ENCODE measurements at regions not wholly inside any gene's neighbourhood (a gene's known extent, or its start where the extent isn't known, plus 50 kb on each side); places are given as distances from the start of the nearest gene placed in this dataset.

- Histone ChIP-seq H3K9me3 (replicated peaks; ENCODE audit: insufficient read depth, low read length) (no peaks in the 10 kb centered on the region), H3K4me2 (ENCODE audit: low read depth, low read length) (no peak overlapping the region), H2AFZ (ENCODE audit: low read length) (no peak overlapping the region), H3K36me3 (replicated peaks; ENCODE audit: insufficient read depth, low read length) (no peaks in the 10 kb centered on the region), H3K27ac (ENCODE audit: low read length) (no peak overlapping the region), H3K27me3 (replicated peaks; ENCODE audit: insufficient read depth, low read length) (peaks cover 77% of the 10 kb centered on the region), H3K9ac (ENCODE audit: low read length) (no peak overlapping the region), H3K79me2 (ENCODE audit: low read length) (no peaks in the 10 kb centered on the region), H3K4me3 (ENCODE audit: low read length) (no peak overlapping the region), H3F3A (ENCODE audit: insufficient read depth, low read length) (no peaks in the 10 kb centered on the region), H4K20me1 (ENCODE audit: insufficient read depth, low read length) (no peaks in the 10 kb centered on the region), H3K4me1 (ENCODE audit: low read length) (no peaks in the 10 kb centered on the region), H3K9me2 (replicated peaks; ENCODE audit: insufficient read depth, low read length) (no peaks in the 10 kb centered on the region)
- no peak for DNase-seq
- TF ChIP-seq EZH2 (optimal IDR thresholded peaks at IDR 0.05; ENCODE audit: low read depth, low read length) = no peak
- no peak for TF ChIP-seq CTCF (IDR thresholded peaks at IDR 0.05; ENCODE audit: low read length)
- TF ChIP-seq EZH2phosphoT487 (IDR thresholded peaks at IDR 0.05; ENCODE audit: low read length) = no peak
Measured at GRCh38 chr1:8133657-8134430, 107.7 kb upstream of the ERRFI1 start.

- DNase-seq = no peak
- Histone ChIP-seq H3K9me2 (replicated peaks; ENCODE audit: insufficient read depth, low read length) (no peaks in the 10 kb centered on the region), H3K27ac (ENCODE audit: low read length) (no peak overlapping the region), H3K27me3 (replicated peaks; ENCODE audit: insufficient read depth, low read length) (peaks cover 73% of the 10 kb centered on the region), H3K79me2 (ENCODE audit: low read length) (no peaks in the 10 kb centered on the region), H3K9me3 (replicated peaks; ENCODE audit: insufficient read depth, low read length) (no peaks in the 10 kb centered on the region), H3K4me2 (ENCODE audit: low read depth, low read length) (no peak overlapping the region), H3K36me3 (replicated peaks; ENCODE audit: insufficient read depth, low read length) (no peaks in the 10 kb centered on the region), H4K20me1 (ENCODE audit: insufficient read depth, low read length) (no peaks in the 10 kb centered on the region), H3F3A (ENCODE audit: insufficient read depth, low read length) (no peaks in the 10 kb centered on the region), H3K4me1 (ENCODE audit: low read length) (no peaks in the 10 kb centered on the region), H3K4me3 (ENCODE audit: low read length) (no peak overlapping the region), H3K9ac (ENCODE audit: low read length) (no peak overlapping the region), H2AFZ (ENCODE audit: low read length) (no peak overlapping the region)
- TF ChIP-seq CTCF (IDR thresholded peaks at IDR 0.05; ENCODE audit: low read length) (no peak), EZH2phosphoT487 (IDR thresholded peaks at IDR 0.05; ENCODE audit: low read length) (no peak), EZH2 (optimal IDR thresholded peaks at IDR 0.05; ENCODE audit: low read depth, low read length) (no peak)
Measured at GRCh38 chr1:8133190-8133589, 107.1 kb upstream of the ERRFI1 start.

- H3K9me3 ChIP-seq (replicated peaks; ENCODE audit: insufficient read depth, low read length) = no peaks in the 10 kb centered on the region
- no peak for DNase-seq
- H3K4me1 ChIP-seq (ENCODE audit: low read length) = no peaks in the 10 kb centered on the region
- no peak overlapping the region for H3K4me2 ChIP-seq (ENCODE audit: low read depth, low read length)
- no peak overlapping the region for H3K4me3 ChIP-seq (ENCODE audit: low read length)
- no peaks in the 10 kb centered on the region for H3K79me2 ChIP-seq (ENCODE audit: low read length)
- no peaks in the 10 kb centered on the region for H3K36me3 ChIP-seq (replicated peaks; ENCODE audit: insufficient read depth, low read length)
- H3K9ac ChIP-seq (ENCODE audit: low read length) = no peak overlapping the region
- H3K27me3 ChIP-seq (replicated peaks; ENCODE audit: insufficient read depth, low read length) = peaks cover 56% of the 10 kb centered on the region
- no peaks in the 10 kb centered on the region for H3K9me2 ChIP-seq (replicated peaks; ENCODE audit: insufficient read depth, low read length)
- H4K20me1 ChIP-seq (ENCODE audit: insufficient read depth, low read length) = no peaks in the 10 kb centered on the region
- H3K27ac ChIP-seq (ENCODE audit: low read length) = no peak overlapping the region
- no peaks in the 10 kb centered on the region for H3F3A ChIP-seq (ENCODE audit: insufficient read depth, low read length)
- TF ChIP-seq EZH2phosphoT487 (IDR thresholded peaks at IDR 0.05; ENCODE audit: low read length) (no peak), CTCF (IDR thresholded peaks at IDR 0.05; ENCODE audit: low read length) (no peak), EZH2 (optimal IDR thresholded peaks at IDR 0.05; ENCODE audit: low read depth, low read length) (no peak)
- no peak overlapping the region for H2AFZ ChIP-seq (ENCODE audit: low read length)
Measured at GRCh38 chr1:8127171-8127641, 101.1 kb upstream of the ERRFI1 start.
